ENCODE measurements at regions not wholly inside any gene's neighbourhood (a gene's known extent, or its start where the extent isn't known, plus 50 kb on each side); places are given as distances from the start of the nearest gene placed in this dataset.

GRCh38 chrX:10984213-10984612 is 126.9 kb upstream of the HCCS start:
- Histone ChIP-seq H3K4me2 (ENCODE audit: low read length) (no peak overlapping the region), H3K4me3 (ENCODE audit: low read length) (no peak overlapping the region), H3K27me3 (ENCODE audit: insufficient read depth, low read depth, low read length) (no peaks in the 10 kb centered on the region), H3K9me2 (ENCODE audit: insufficient read depth, low read length) (no peaks in the 10 kb centered on the region), H3K36me3 (ENCODE audit: insufficient read depth, low read length) (no peaks in the 10 kb centered on the region), H3F3A (ENCODE audit: insufficient read depth, low read length, poor library complexity, severe bottlenecking) (no peaks in the 10 kb centered on the region), H3K9ac (ENCODE audit: low read length) (no peak overlapping the region), H2AFZ (ENCODE audit: low read depth, low read length) (no peak overlapping the region), H3K79me2 (replicated peaks; ENCODE audit: insufficient read depth, low read length) (no peaks in the 10 kb centered on the region), H3K27ac (ENCODE audit: low read length) (no peak overlapping the region), H4K20me1 (ENCODE audit: insufficient read depth) (no peaks in the 10 kb centered on the region), H3K9me3 (ENCODE audit: low read length) (no peaks in the 10 kb centered on the region)
- no peak for TF ChIP-seq EZH2 (IDR thresholded peaks at IDR 0.05; ENCODE audit: borderline replicate concordance, insufficient read depth, low read length, poor library complexity, severe bottlenecking)
- TF ChIP-seq RAD21 (conservative IDR thresholded peaks at IDR 0.05): no peak
- no peak for TF ChIP-seq MXI1 (conservative IDR thresholded peaks at IDR 0.05; ENCODE audit: poor library complexity, severe bottlenecking)
- TF ChIP-seq REST (IDR thresholded peaks at IDR 0.05; ENCODE audit: borderline replicate concordance): no peak
- no peak for TF ChIP-seq CTCF (IDR thresholded peaks at IDR 0.05; ENCODE audit: poor library complexity, severe bottlenecking)
- no peak for TF ChIP-seq EP300 (conservative IDR thresholded peaks at IDR 0.05; ENCODE audit: poor library complexity, severe bottlenecking)
- TF ChIP-seq POLR2AphosphoS5 (IDR thresholded peaks at IDR 0.05): no peak
- TF ChIP-seq TAF1 (IDR thresholded peaks at IDR 0.05; ENCODE audit: low read depth): no peak
- no peak for TF ChIP-seq SMC3 (conservative IDR thresholded peaks at IDR 0.05; ENCODE audit: poor library complexity)

DNA sequence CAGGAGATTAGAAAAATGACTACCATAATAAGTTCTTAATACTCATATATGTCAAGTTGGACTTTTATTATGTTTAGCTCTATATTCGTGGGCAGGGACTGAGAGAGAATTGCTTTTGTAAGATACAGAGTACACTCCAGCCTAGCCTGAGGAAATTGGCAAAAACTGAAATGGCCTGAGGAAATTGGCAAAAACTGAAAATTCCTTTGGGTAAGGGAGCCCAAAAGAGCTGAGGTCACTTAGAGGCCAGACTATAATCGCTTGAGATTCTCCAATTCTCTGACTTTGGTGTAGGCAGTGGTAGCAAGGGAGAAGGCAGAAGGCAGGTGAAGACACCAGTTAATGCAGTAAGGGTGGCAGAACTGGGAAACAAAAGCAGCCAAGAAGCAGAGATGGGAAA is 124.5 kb upstream of the HCCS start:
- H3K9me3 ChIP-seq (ENCODE audit: low read length): no peaks in the 10 kb centered on the region
- no peaks in the 10 kb centered on the region for H3F3A ChIP-seq (ENCODE audit: insufficient read depth, low read length, poor library complexity, severe bottlenecking)
- no peak overlapping the region for H3K27ac ChIP-seq (ENCODE audit: low read length)
- H3K4me2 ChIP-seq (ENCODE audit: low read length): no peak overlapping the region
- H3K36me3 ChIP-seq (ENCODE audit: insufficient read depth, low read length): no peaks in the 10 kb centered on the region
- TF ChIP-seq RAD21 (conservative IDR thresholded peaks at IDR 0.05) (no peak), CTCF (IDR thresholded peaks at IDR 0.05; ENCODE audit: poor library complexity, severe bottlenecking) (no peak), MXI1 (conservative IDR thresholded peaks at IDR 0.05; ENCODE audit: poor library complexity, severe bottlenecking) (no peak), SMC3 (conservative IDR thresholded peaks at IDR 0.05; ENCODE audit: poor library complexity) (no peak), TAF1 (IDR thresholded peaks at IDR 0.05; ENCODE audit: low read depth) (no peak), EP300 (conservative IDR thresholded peaks at IDR 0.05; ENCODE audit: poor library complexity, severe bottlenecking) (no peak), EZH2 (IDR thresholded peaks at IDR 0.05; ENCODE audit: borderline replicate concordance, insufficient read depth, low read length, poor library complexity, severe bottlenecking) (no peak), REST (IDR thresholded peaks at IDR 0.05; ENCODE audit: borderline replicate concordance) (no peak), POLR2AphosphoS5 (IDR thresholded peaks at IDR 0.05) (no peak)
- H3K9ac ChIP-seq (ENCODE audit: low read length): no peak overlapping the region
- no peaks in the 10 kb centered on the region for H3K9me2 ChIP-seq (ENCODE audit: insufficient read depth, low read length)
- no peak overlapping the region for H2AFZ ChIP-seq (ENCODE audit: low read depth, low read length)
- no peaks in the 10 kb centered on the region for H4K20me1 ChIP-seq (ENCODE audit: insufficient read depth)
- H3K4me3 ChIP-seq (ENCODE audit: low read length): no peak overlapping the region
- H3K27me3 ChIP-seq (ENCODE audit: insufficient read depth, low read depth, low read length): no peaks in the 10 kb centered on the region
- H3K79me2 ChIP-seq (replicated peaks; ENCODE audit: insufficient read depth, low read length): no peaks in the 10 kb centered on the region

Data from neural cell (in vitro differentiated cells).